PC-3 (cell line): ENCODE measurements at regions not wholly inside any gene's neighbourhood (a gene's known extent, or its start where the extent isn't known, plus 50 kb on each side); places are given as distances from the start of the nearest gene placed in this dataset.

Source experiments
- ATAC-seq: fragments of 200-7000 bp; cut with Tn5 transposase; 2 replicates; pipeline ENCODE4 v1.9.1; 2020; ENCODE audit warnings: mild to moderate bottlenecking, moderate library complexity
- BruUV-seq: library from RNA; stranded (reverse); fragments of 400-500 nt; replicated peaks from 2 replicates; lab custom pipeline; 2021; lab: Mats Ljungman, UMichigan
- CTCF ChIA-PET: fragments of 300-600 bp; sonication (Branson Sonifier 250); formaldehyde crosslinking; loops from one replicate; lab custom pipeline; 2022; ENCODE audit warnings: antibody characterized with exemption; lab: Charles Lee
- POLR2A ChIA-PET: fragments of 300-600 bp; sonication (Branson Sonifier 250); formaldehyde crosslinking; loops from one replicate; lab custom pipeline; 2022; ENCODE audit warnings: antibody characterized with exemption; ENCODE audit not compliant: unreplicated experiment; lab: Charles Lee
- DNase-seq: peaks from one replicate; pipeline ENCODE4 v3.0.0-alpha.2; 2015
- H2AFZ ChIP-seq: fragments of 300-600 bp; sonication (generic); 2 replicates; pipeline ENCODE4 v1.6.0; 2016; ENCODE audit warnings: antibody characterized with exemption, low read length
- H3F3A ChIP-seq: fragments of 300-600 bp; sonication (generic); one replicate; pipeline ENCODE4 v1.6.0; 2017; ENCODE audit warnings: antibody characterized with exemption, low read length, control low read depth, mild to moderate bottlenecking; ENCODE audit not compliant: unreplicated experiment
- H3K27ac ChIP-seq: fragments of 300-600 bp; sonication (generic); 2 replicates; pipeline ENCODE4 v1.5.1; 2016; ENCODE audit warnings: mild to moderate bottlenecking, low read length
- H3K27me3 ChIP-seq: fragments of 300-600 bp; sonication (generic); 2 replicates; pipeline ENCODE4 v1.6.1; 2016; ENCODE audit warnings: low read length, mixed read lengths
- H3K36me3 ChIP-seq: fragments of 300-600 bp; sonication (generic); 2 replicates; pipeline ENCODE4 v1.6.1; 2016; ENCODE audit warnings: low read depth, mixed run types, low read length, mixed read lengths
- H3K4me1 ChIP-seq: fragments of 300-600 bp; sonication (generic); 2 replicates; pipeline ENCODE4 v1.5.1; 2016; ENCODE audit warnings: low read length; ENCODE audit not compliant: insufficient read depth
- H3K4me2 ChIP-seq: fragments of 300-600 bp; sonication (generic); 2 replicates; pipeline ENCODE4 v1.6.0; 2016; ENCODE audit warnings: low read length
- H3K4me3 ChIP-seq: fragments of 300-600 bp; sonication (generic); 2 replicates; pipeline ENCODE4 v1.5.1; 2016; ENCODE audit warnings: mild to moderate bottlenecking, low read length, mixed read lengths
- H3K79me2 ChIP-seq: fragments of 300-600 bp; sonication (generic); 2 replicates; pipeline ENCODE4 v1.6.1; 2017; ENCODE audit warnings: low read length, mixed read lengths
- H3K9ac ChIP-seq: fragments of 300-600 bp; sonication (generic); 2 replicates; pipeline ENCODE4 v1.6.0; 2016; ENCODE audit warnings: mild to moderate bottlenecking, low read length
- H3K9me2 ChIP-seq: fragments of 300-600 bp; sonication (generic); replicated peaks from 2 replicates; pipeline ENCODE4 v1.6.1; 2016; ENCODE audit warnings: mixed run types, low read length, mixed read lengths
- H3K9me3 ChIP-seq: fragments of 300-600 bp; sonication (generic); 2 replicates; pipeline ENCODE4 v1.6.1; 2016; ENCODE audit warnings: low read length, mixed read lengths
- H4K20me1 ChIP-seq: fragments of 300-600 bp; sonication (generic); 2 replicates; pipeline ENCODE4 v1.6.1; 2016; ENCODE audit warnings: low read length, mixed read lengths
- EZH2 ChIP-seq: fragments of 300-600 bp; sonication (generic); IDR thresholded peaks from one replicate; pipeline ENCODE4 v1.6.1; 2017; ENCODE audit warnings: antibody characterized with exemption, mild to moderate bottlenecking, low read length; ENCODE audit not compliant: unreplicated experiment
- EZH2phosphoT487 ChIP-seq: fragments of 300-600 bp; sonication (generic); IDR thresholded peaks from 2 replicates; pipeline ENCODE4 v1.6.1; 2018; ENCODE audit warnings: mild to moderate bottlenecking, antibody characterized with exemption, low read length, borderline replicate concordance
- intact Hi-C: fragments of 100-400 bp; cut with micrococcal nuclease; formaldehyde crosslinking; loops from 2 replicates; pipeline ENCODE4 v1.9.0; 2023
- TF ChIP-seq, protein P1 (sequence below): fragments of 300-600 bp; sonication (generic); conservative IDR thresholded peaks from 2 replicates; pipeline ENCODE4 v1.5.1; 2017; ENCODE audit warnings: antibody characterized with exemption, low read depth, mild to moderate bottlenecking, low read length

DNA sequence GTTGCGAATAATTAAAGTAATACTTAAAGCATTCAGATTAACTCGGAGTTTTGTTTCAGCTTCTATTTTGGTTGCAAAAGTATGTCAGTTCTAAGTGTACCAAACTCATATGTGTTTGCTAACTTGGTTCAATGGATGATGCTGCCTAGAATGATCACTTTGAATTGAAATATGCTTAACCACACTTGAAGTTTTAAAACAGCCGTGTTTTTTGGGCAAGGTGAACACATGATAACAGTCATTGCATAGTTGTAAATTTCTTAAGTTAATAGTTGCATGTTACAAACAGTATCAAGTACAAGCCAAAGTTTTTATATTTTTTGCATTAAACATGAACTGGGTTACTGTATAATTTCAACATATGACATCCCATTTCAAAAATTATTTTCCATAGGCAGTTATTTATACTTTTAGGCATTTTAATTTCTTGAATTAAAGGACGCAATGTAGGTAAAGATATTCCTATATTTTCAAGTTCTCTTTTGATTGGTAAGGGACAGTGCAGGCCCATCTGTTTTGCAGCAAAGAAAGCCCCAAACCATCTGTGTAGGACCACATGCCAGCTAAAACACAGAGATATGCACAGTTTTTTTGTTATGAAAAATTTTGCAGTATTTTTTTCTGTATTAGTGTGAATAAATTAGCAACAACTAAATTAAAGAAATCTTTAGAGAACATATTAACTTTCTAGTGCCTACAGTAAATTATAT, 575.5 kb downstream of the PRKD1 start:
- H3K9me3 ChIP-seq: no peaks in the 10 kb centered on the region
- no peak for DNase-seq
- no peaks in the 10 kb centered on the region for H4K20me1 ChIP-seq
- ChIA-PET CTCF (no interaction called here), POLR2A (no interaction called here)
- no TSS peak for BruUV-seq
- TF ChIP-seq EZH2phosphoT487: no peak
- no peaks in the 10 kb centered on the region for H3K9me2 ChIP-seq
- intact Hi-C loops: no loop called here
- no peak overlapping the region for H3K4me2 ChIP-seq
- no peak overlapping the region for H2AFZ ChIP-seq
- no peak overlapping the region for H3K27ac ChIP-seq
- no peak overlapping the region for H3K9ac ChIP-seq
- no peaks in the 10 kb centered on the region for H3K27me3 ChIP-seq
- H3K79me2 ChIP-seq: no peaks in the 10 kb centered on the region
- no peak overlapping the region for H3K4me3 ChIP-seq
- H3F3A ChIP-seq: no peaks in the 10 kb centered on the region
- no peaks in the 10 kb centered on the region for H3K36me3 ChIP-seq
- H3K4me1 ChIP-seq: peaks cover 5% of the 10 kb centered on the region
- ATAC-seq: no peak

DNA sequence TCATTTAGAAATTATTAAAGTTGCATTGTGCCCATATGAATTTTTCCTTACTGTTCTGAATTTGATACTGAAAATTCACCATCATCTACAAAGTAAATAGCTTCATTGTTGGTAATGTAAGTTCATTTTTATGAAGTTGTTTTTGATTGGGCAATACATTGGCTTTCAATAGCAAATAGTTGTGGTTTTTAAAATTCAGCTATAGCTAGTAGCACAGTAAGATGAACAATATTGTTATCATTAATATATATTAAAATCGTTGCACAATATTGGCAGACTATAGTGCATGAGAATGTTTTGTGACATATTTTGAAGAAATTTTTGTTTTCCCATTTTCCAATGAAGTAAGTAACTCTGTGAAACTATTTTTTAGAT, 575.0 kb downstream of the PRKD1 start:
- POLR2A ChIA-PET: no interaction called here
- CTCF ChIA-PET: no interaction called here
- BruUV-seq: no TSS peak

GRCh38 chr14:29353513-29353912, 574.1 kb downstream of the PRKD1 start:
- BruUV-seq: no TSS peak
- DNase-seq (no peak), ATAC-seq (no peak)
- Histone ChIP-seq H3K4me2 (no peak overlapping the region), H3K36me3 (no peaks in the 10 kb centered on the region), H3K27me3 (no peaks in the 10 kb centered on the region), H3K4me3 (no peak overlapping the region), H3K27ac (no peak overlapping the region), H2AFZ (no peak overlapping the region), H3K9me2 (no peaks in the 10 kb centered on the region), H3K9me3 (no peaks in the 10 kb centered on the region), H3K9ac (no peak overlapping the region), H3K4me1 (peaks cover 4% of the 10 kb centered on the region), H4K20me1 (no peaks in the 10 kb centered on the region), H3F3A (no peaks in the 10 kb centered on the region), H3K79me2 (no peaks in the 10 kb centered on the region)
- intact Hi-C loops: no loop called here
- ChIA-PET CTCF (no interaction called here), POLR2A (interaction anchor here (0.6 kb wide), 1 partner anchor 10 kb away, joined by 3 read pairs; no protein-coding TSS in a partner anchor)
- TF ChIP-seq EZH2: no peak
- TF ChIP-seq, protein P1, sequence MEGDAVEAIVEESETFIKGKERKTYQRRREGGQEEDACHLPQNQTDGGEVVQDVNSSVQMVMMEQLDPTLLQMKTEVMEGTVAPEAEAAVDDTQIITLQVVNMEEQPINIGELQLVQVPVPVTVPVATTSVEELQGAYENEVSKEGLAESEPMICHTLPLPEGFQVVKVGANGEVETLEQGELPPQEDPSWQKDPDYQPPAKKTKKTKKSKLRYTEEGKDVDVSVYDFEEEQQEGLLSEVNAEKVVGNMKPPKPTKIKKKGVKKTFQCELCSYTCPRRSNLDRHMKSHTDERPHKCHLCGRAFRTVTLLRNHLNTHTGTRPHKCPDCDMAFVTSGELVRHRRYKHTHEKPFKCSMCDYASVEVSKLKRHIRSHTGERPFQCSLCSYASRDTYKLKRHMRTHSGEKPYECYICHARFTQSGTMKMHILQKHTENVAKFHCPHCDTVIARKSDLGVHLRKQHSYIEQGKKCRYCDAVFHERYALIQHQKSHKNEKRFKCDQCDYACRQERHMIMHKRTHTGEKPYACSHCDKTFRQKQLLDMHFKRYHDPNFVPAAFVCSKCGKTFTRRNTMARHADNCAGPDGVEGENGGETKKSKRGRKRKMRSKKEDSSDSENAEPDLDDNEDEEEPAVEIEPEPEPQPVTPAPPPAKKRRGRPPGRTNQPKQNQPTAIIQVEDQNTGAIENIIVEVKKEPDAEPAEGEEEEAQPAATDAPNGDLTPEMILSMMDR: no peak
- no peak for TF ChIP-seq EZH2phosphoT487

More for the DNA sequence above, 575.0 kb downstream of the PRKD1 start:
- intact Hi-C loops: no loop called here
- Histone ChIP-seq H3K4me2 (no peak overlapping the region), H4K20me1 (no peaks in the 10 kb centered on the region), H3K9me3 (no peaks in the 10 kb centered on the region), H3K79me2 (no peaks in the 10 kb centered on the region), H3K27ac (no peak overlapping the region), H3F3A (no peaks in the 10 kb centered on the region), H3K4me1 (peaks cover 5% of the 10 kb centered on the region), H3K9ac (no peak overlapping the region), H3K9me2 (no peaks in the 10 kb centered on the region), H2AFZ (no peak overlapping the region), H3K27me3 (no peaks in the 10 kb centered on the region), H3K4me3 (no peak overlapping the region), H3K36me3 (no peaks in the 10 kb centered on the region)
- ATAC-seq (no peak), DNase-seq (no peak)
- TF ChIP-seq EZH2 (no peak), EZH2phosphoT487 (no peak)
- TF ChIP-seq, protein P1: no peak
